GM23338 (cell line): ENCODE measurements at regions not wholly inside any gene's neighbourhood (a gene's known extent, or its start where the extent isn't known, plus 50 kb on each side); places are given as distances from the start of the nearest gene placed in this dataset.

Experiments
- ATAC-seq: fragments of 200-7000 bp; cut with Tn5 transposase; 3 replicates; pipeline ENCODE4 v1.9.1; 2020
- DNase-seq: peaks from one replicate; pipeline ENCODE4 v3.0.0-alpha.2; 2015; ENCODE audit warnings: low spot score
- H2AFZ ChIP-seq: fragments of 200-600 bp; sonication (generic); 2 replicates; pipeline ENCODE4 v1.8.0; 2016; ENCODE audit warnings: antibody characterized with exemption, mild to moderate bottlenecking, moderate library complexity
- H3F3A ChIP-seq: fragments of 200-600 bp; sonication (generic); replicated peaks from 2 replicates; pipeline ENCODE4 v1.8.0; 2017; ENCODE audit warnings: antibody characterized with exemption, mixed run types, low read depth
- H3K27ac ChIP-seq: fragments of 200-600 bp; sonication (generic); 2 replicates; pipeline ENCODE4 v1.6.1; 2016; ENCODE audit warnings: low read depth
- H3K27me3 ChIP-seq: fragments of 200-600 bp; sonication (generic); 2 replicates; pipeline ENCODE4 v1.8.0; 2016; ENCODE audit warnings: mild to moderate bottlenecking, mixed run types, moderate library complexity; ENCODE audit not compliant: insufficient read depth
- H3K36me3 ChIP-seq: fragments of 200-600 bp; sonication (generic); 2 replicates; pipeline ENCODE4 v1.8.0; 2016; ENCODE audit warnings: mild to moderate bottlenecking; ENCODE audit not compliant: insufficient read depth
- H3K4me1 ChIP-seq: fragments of 200-600 bp; sonication (generic); 2 replicates; pipeline ENCODE4 v1.8.0; 2016; ENCODE audit warnings: mild to moderate bottlenecking, moderate library complexity; ENCODE audit not compliant: insufficient read depth
- H3K4me2 ChIP-seq: fragments of 200-600 bp; sonication (generic); 2 replicates; pipeline ENCODE4 v1.7.1; 2017; ENCODE audit warnings: mixed run types
- H3K4me3 ChIP-seq: fragments of 200-600 bp; sonication (generic); 2 replicates; pipeline ENCODE4 v1.6.1; 2016; ENCODE audit warnings: mixed run types
- H3K79me2 ChIP-seq: fragments of 200-600 bp; sonication (generic); replicated peaks from 2 replicates; pipeline ENCODE4 v1.8.0; 2017; ENCODE audit warnings: mild to moderate bottlenecking; ENCODE audit not compliant: insufficient read depth
- H3K9me2 ChIP-seq: fragments of 200-600 bp; sonication (generic); 2 replicates; pipeline ENCODE4 v1.8.0; 2017; ENCODE audit not compliant: insufficient read depth
- H4K20me1 ChIP-seq: fragments of 200-600 bp; sonication (generic); replicated peaks from 2 replicates; pipeline ENCODE4 v1.8.0; 2017; ENCODE audit warnings: mild to moderate bottlenecking; ENCODE audit not compliant: insufficient read depth
- H3K27ac Mint-ChIP-seq: 2 replicates; pipeline ENCODE4 v1.8.0; 2020; ENCODE audit warnings: inconsistent platforms, mild to moderate bottlenecking, moderate library complexity, mixed read lengths
- H3K27me3 Mint-ChIP-seq: 3 replicates; pipeline ENCODE4 v1.8.0; 2022; ENCODE audit warnings: low read depth, mild to moderate bottlenecking, moderate library complexity, mixed read lengths, inconsistent platforms; ENCODE audit not compliant: insufficient read depth, poor library complexity
- H3K36me3 Mint-ChIP-seq: 3 replicates; pipeline ENCODE4 v1.8.0; 2021; ENCODE audit warnings: low read depth, mild to moderate bottlenecking, inconsistent platforms, moderate library complexity, mixed read lengths
- H3K4me1 Mint-ChIP-seq: 3 replicates; pipeline ENCODE4 v1.8.0; 2020; ENCODE audit warnings: mild to moderate bottlenecking, inconsistent platforms, mixed read lengths
- H3K4me3 Mint-ChIP-seq: 3 replicates; pipeline ENCODE4 v1.8.0; 2021; ENCODE audit warnings: moderate library complexity, mild to moderate bottlenecking, inconsistent platforms, mixed read lengths
- H3K9me3 Mint-ChIP-seq: 3 replicates; pipeline ENCODE4 v1.8.0; 2020; ENCODE audit warnings: moderate library complexity, mild to moderate bottlenecking, inconsistent platforms, mixed read lengths
- CREB1 ChIP-seq: fragments of 250-450 bp; sonication (Bioruptor Pico); IDR thresholded peaks from 2 replicates; pipeline ENCODE4 v1.5.0; 2020; ENCODE audit warnings: low read depth, mild to moderate bottlenecking, moderate library complexity
- EZH2 ChIP-seq: fragments of 200-600 bp; sonication (generic); IDR thresholded peaks from one replicate; pipeline ENCODE4 v1.8.0; 2017; ENCODE audit warnings: antibody characterized with exemption, mild to moderate bottlenecking, low read depth; ENCODE audit not compliant: unreplicated experiment
- JUNB ChIP-seq: IDR thresholded peaks from one replicate; pipeline ENCODE4 v1.6.1; 2016; ENCODE audit warnings: antibody characterized with exemption; ENCODE audit not compliant: unreplicated experiment
- NANOG ChIP-seq: IDR thresholded peaks from 2 replicates; pipeline ENCODE4 v1.6.1; 2016; ENCODE audit warnings: antibody characterized with exemption, borderline replicate concordance
- STAT1 ChIP-seq: IDR thresholded peaks from one replicate; pipeline ENCODE4 v1.6.1; 2016; ENCODE audit warnings: antibody characterized with exemption; ENCODE audit not compliant: unreplicated experiment
- ZNF114 ChIP-seq: fragments of 250-450 bp; sonication (Bioruptor Pico); IDR thresholded peaks from 2 replicates; pipeline ENCODE4 v1.5.0; 2020; ENCODE audit warnings: mild to moderate bottlenecking, moderate library complexity
- ZNF331 ChIP-seq: fragments of 250-450 bp; sonication (Bioruptor Pico); IDR thresholded peaks from 2 replicates; pipeline ENCODE4 v1.5.0; 2020; ENCODE audit warnings: low read depth, mild to moderate bottlenecking, moderate library complexity
- TF ChIP-seq, protein P1 (sequence below): IDR thresholded peaks from one replicate; pipeline ENCODE4 v1.6.1; 2018; ENCODE audit warnings: antibody characterized with exemption; ENCODE audit not compliant: unreplicated experiment
- TF ChIP-seq, protein P2 (sequence below), 2 experiments: fragments of 200-600 bp in 1 of 2; sonication (generic) in 1 of 2; conservative IDR thresholded peaks; 2 replicates each; pipeline versions ENCODE4 v1.5.1 to v1.6.1; 2016 to 2017; ENCODE audit warnings: antibody characterized with exemption in 2 of 2, low read depth in 2 of 2, mild to moderate bottlenecking in 2 of 2, moderate library complexity in 1 of 2
- TF ChIP-seq, protein P3 (sequence below): IDR thresholded peaks from 2 replicates; pipeline ENCODE4 v1.6.1; 2016; ENCODE audit warnings: antibody characterized with exemption

DNA sequence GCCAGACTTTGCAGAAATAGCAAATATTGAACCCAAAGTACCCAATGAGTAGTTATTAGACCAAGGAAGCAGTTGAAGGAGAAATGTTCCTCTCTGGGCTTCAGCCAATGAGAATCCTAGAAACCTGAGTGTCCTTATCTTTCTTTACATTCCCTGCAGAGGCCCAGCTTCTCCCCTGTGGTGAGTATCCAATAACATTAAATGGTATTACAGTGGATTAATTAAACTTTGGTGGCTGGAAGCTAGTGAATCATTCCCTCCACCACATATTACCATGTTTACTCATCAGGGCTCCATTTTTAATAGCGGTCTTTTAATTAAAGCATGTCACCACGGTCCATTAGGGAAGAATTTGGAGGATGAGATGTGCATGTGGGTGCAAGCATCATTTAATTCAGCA is 74.0 kb downstream of the UNC5CL start:
- Histone ChIP-seq H3F3A (no peaks in the 10 kb centered on the region), H4K20me1 (no peaks in the 10 kb centered on the region), H3K4me1 (no peaks in the 10 kb centered on the region), H3K27me3 (no peaks in the 10 kb centered on the region), H3K4me2 (no peak overlapping the region), H3K4me3 (no peak overlapping the region), H3K27ac (no peak overlapping the region), H3K79me2 (no peaks in the 10 kb centered on the region), H2AFZ (no peak overlapping the region), H3K36me3 (no peaks in the 10 kb centered on the region), H3K9me2 (peaks cover 9% of the 10 kb centered on the region; the same call in 1 of the 2 replicates)
- Mint-ChIP-seq H3K4me1 (peaks cover 18% of the 10 kb centered on the region; the same call in 2 of the 3 replicates), H3K4me3 (no peak overlapping the region), H3K9me3 (no peaks in the 10 kb centered on the region), H3K27me3 (no peaks in the 10 kb centered on the region), H3K36me3 (no peaks in the 10 kb centered on the region), H3K27ac (no peak overlapping the region)
- ATAC-seq (no peak), DNase-seq (no peak)
- TF ChIP-seq CREB1 (CRISPR knock-in tag): no peak

DNA sequence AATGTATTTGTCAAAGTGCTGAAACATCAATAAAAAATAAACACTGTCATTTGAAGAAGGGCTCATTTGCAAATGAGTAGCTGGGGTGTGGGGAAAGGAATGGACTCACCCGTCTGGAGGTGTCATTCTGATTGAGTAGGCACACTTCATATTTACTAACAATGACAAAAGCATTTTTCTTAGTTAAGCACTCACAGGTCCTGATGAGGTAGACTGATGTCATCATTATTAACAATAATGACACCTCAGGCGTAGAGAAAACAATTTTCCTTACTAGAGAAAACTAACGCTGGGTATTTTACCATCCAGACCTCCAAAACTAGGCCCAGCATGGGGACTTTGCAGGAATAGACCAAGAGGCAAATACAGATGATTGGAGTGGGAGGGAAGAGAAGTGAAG is 76.0 kb downstream of the UNC5CL start:
- H3K27me3 Mint-ChIP-seq: no peaks in the 10 kb centered on the region
- no peaks in the 10 kb centered on the region for H3K4me1 ChIP-seq
- H3K27ac ChIP-seq: no peak overlapping the region

More for the DNA sequence above, 76.0 kb downstream of the UNC5CL start:
- Mint-ChIP-seq H3K27ac (no peak overlapping the region), H3K4me1 (peaks cover 18% of the 10 kb centered on the region; the same call in 2 of the 3 replicates), H3K36me3 (no peaks in the 10 kb centered on the region), H3K9me3 (no peaks in the 10 kb centered on the region), H3K4me3 (no peak overlapping the region)
- TF ChIP-seq EZH2 (no peak), ZNF114 (CRISPR knock-in tag) (no peak), JUNB (no peak), ZNF331 (CRISPR knock-in tag) (no peak), CREB1 (CRISPR knock-in tag) (no peak), NANOG (no peak), STAT1 (no peak)
- TF ChIP-seq, protein P1, sequence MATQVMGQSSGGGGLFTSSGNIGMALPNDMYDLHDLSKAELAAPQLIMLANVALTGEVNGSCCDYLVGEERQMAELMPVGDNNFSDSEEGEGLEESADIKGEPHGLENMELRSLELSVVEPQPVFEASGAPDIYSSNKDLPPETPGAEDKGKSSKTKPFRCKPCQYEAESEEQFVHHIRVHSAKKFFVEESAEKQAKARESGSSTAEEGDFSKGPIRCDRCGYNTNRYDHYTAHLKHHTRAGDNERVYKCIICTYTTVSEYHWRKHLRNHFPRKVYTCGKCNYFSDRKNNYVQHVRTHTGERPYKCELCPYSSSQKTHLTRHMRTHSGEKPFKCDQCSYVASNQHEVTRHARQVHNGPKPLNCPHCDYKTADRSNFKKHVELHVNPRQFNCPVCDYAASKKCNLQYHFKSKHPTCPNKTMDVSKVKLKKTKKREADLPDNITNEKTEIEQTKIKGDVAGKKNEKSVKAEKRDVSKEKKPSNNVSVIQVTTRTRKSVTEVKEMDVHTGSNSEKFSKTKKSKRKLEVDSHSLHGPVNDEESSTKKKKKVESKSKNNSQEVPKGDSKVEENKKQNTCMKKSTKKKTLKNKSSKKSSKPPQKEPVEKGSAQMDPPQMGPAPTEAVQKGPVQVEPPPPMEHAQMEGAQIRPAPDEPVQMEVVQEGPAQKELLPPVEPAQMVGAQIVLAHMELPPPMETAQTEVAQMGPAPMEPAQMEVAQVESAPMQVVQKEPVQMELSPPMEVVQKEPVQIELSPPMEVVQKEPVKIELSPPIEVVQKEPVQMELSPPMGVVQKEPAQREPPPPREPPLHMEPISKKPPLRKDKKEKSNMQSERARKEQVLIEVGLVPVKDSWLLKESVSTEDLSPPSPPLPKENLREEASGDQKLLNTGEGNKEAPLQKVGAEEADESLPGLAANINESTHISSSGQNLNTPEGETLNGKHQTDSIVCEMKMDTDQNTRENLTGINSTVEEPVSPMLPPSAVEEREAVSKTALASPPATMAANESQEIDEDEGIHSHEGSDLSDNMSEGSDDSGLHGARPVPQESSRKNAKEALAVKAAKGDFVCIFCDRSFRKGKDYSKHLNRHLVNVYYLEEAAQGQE: no peak
- TF ChIP-seq, protein P2, sequence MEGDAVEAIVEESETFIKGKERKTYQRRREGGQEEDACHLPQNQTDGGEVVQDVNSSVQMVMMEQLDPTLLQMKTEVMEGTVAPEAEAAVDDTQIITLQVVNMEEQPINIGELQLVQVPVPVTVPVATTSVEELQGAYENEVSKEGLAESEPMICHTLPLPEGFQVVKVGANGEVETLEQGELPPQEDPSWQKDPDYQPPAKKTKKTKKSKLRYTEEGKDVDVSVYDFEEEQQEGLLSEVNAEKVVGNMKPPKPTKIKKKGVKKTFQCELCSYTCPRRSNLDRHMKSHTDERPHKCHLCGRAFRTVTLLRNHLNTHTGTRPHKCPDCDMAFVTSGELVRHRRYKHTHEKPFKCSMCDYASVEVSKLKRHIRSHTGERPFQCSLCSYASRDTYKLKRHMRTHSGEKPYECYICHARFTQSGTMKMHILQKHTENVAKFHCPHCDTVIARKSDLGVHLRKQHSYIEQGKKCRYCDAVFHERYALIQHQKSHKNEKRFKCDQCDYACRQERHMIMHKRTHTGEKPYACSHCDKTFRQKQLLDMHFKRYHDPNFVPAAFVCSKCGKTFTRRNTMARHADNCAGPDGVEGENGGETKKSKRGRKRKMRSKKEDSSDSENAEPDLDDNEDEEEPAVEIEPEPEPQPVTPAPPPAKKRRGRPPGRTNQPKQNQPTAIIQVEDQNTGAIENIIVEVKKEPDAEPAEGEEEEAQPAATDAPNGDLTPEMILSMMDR (conservative IDR thresholded peaks at IDR 0.05; ENCODE audit: low read depth in 2 of 2): no peak
- TF ChIP-seq, protein P3, sequence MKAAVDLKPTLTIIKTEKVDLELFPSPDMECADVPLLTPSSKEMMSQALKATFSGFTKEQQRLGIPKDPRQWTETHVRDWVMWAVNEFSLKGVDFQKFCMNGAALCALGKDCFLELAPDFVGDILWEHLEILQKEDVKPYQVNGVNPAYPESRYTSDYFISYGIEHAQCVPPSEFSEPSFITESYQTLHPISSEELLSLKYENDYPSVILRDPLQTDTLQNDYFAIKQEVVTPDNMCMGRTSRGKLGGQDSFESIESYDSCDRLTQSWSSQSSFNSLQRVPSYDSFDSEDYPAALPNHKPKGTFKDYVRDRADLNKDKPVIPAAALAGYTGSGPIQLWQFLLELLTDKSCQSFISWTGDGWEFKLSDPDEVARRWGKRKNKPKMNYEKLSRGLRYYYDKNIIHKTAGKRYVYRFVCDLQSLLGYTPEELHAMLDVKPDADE: no peak
- H3K27me3 ChIP-seq: no peaks in the 10 kb centered on the region
- ATAC-seq: no peak
- no peaks in the 10 kb centered on the region for H4K20me1 ChIP-seq
- no peaks in the 10 kb centered on the region for H3K79me2 ChIP-seq
- DNase-seq: no peak
- peaks cover 7% of the 10 kb centered on the region; the same call in 1 of the 2 replicates for H3K9me2 ChIP-seq
- H3F3A ChIP-seq: no peaks in the 10 kb centered on the region
- H3K4me3 ChIP-seq: no peak overlapping the region
- no peaks in the 10 kb centered on the region for H3K36me3 ChIP-seq
- no peak overlapping the region for H2AFZ ChIP-seq
- H3K4me2 ChIP-seq: no peak overlapping the region
